Inflammatory macrophage treated with lipopolysaccharide for 4 hours (primary cell): ENCODE measurements at regions not wholly inside any gene's neighbourhood (a gene's known extent, or its start where the extent isn't known, plus 50 kb on each side); places are given as distances from the start of the nearest gene placed in this dataset.
A peak's percentile ranks its signal among the peaks of the same experiment; 100 is the strongest.

Experiments used
- DNase-seq: peaks from one replicate; pipeline ENCODE4 v3.0.0-alpha.2; 2020

GRCh38 chr10:111522551-111522950 is 445.7 kb downstream of the ADRA2A start:
- no peak for DNase-seq

- DNase-seq, result no peak
Observed at GRCh38 chr10:111523016-111523415, 446.2 kb downstream of the ADRA2A start.

- DNase-seq, result no peak
Observed at GRCh38 chr10:111524134-111524533, 447.3 kb downstream of the ADRA2A start.

GRCh38 chr10:111525696-111526095 is 448.9 kb downstream of the ADRA2A start:
- no peak for DNase-seq

- no peak for DNase-seq
Observed at GRCh38 chr10:111531690-111532089, 454.9 kb downstream of the ADRA2A start.

- DNase-seq, result no peak
Observed at GRCh38 chr10:111532139-111532538, 455.3 kb downstream of the ADRA2A start.

GRCh38 chr10:111539246-111539645 is 462.4 kb downstream of the ADRA2A start:
- no peak for DNase-seq

GRCh38 chr10:111543854-111544253 is 467.0 kb downstream of the ADRA2A start:
- no peak for DNase-seq

GRCh38 chr10:111545861-111546605 is 469.2 kb downstream of the ADRA2A start:
- no peak for DNase-seq

GRCh38 chr10:111548084-111548726 is 471.4 kb downstream of the ADRA2A start:
- no peak for DNase-seq

GRCh38 chr10:111551001-111551400 is 474.2 kb downstream of the ADRA2A start:
- no peak for DNase-seq

- DNase-seq, result no peak
Observed at GRCh38 chr10:111556666-111557065, 479.8 kb downstream of the ADRA2A start.

GRCh38 chr10:111558211-111558610 is 481.4 kb downstream of the ADRA2A start:
- no peak for DNase-seq

GRCh38 chr10:111560027-111560426 is 483.2 kb downstream of the ADRA2A start:
- DNase-seq, result no peak

- DNase-seq, result no peak
Observed at GRCh38 chr10:111561124-111561523, 484.3 kb downstream of the ADRA2A start.

GRCh38 chr10:111565542-111565941 is 488.7 kb downstream of the ADRA2A start:
- DNase-seq, result no peak

GRCh38 chr10:111578076-111578475 is 501.2 kb downstream of the ADRA2A start:
- DNase-seq, result no peak

GRCh38 chr10:111579473-111579872 is 502.6 kb downstream of the ADRA2A start:
- no peak for DNase-seq

- no peak for DNase-seq
Observed at GRCh38 chr10:111590703-111591102, 513.9 kb downstream of the ADRA2A start.

GRCh38 chr10:111593578-111593977 is 516.7 kb downstream of the ADRA2A start:
- no peak for DNase-seq

- DNase-seq, result no peak
Observed at GRCh38 chr10:111595173-111595572, 518.3 kb downstream of the ADRA2A start.

GRCh38 chr10:111598433-111599059 is 521.7 kb downstream of the ADRA2A start:
- peak; percentile 57 for DNase-seq

- DNase-seq, result no peak
Observed at GRCh38 chr10:111599943-111600342, 523.1 kb downstream of the ADRA2A start.

GRCh38 chr10:111600772-111601171 is 523.9 kb downstream of the ADRA2A start:
- no peak for DNase-seq
